Adrenal gland (tissue), 9 donors: ENCODE measurements at regions not wholly inside any gene's neighbourhood (a gene's known extent, or its start where the extent isn't known, plus 50 kb on each side); places are given as distances from the start of the nearest gene placed in this dataset.

ENCODE experiments used
- DNase-seq, 7 donors: peaks; one replicate each; pipeline ENCODE4 v3.0.0-alpha.2; 2019 to 2020
- H3K27ac ChIP-seq, 5 donors: fragments of 200-600 bp; sonication (generic) in 4 of 5; 1 replicate in 3 of 5; 2 replicates in 2 of 5; pipeline versions ENCODE4 v1.5.1 to v1.8.0; 2016 to 2020; ENCODE audit warnings: mild to moderate bottlenecking in 1 of 5
- H3K27me3 ChIP-seq: fragments of 200-600 bp; 2 replicates; pipeline ENCODE4 v1.8.0; 2021
- H3K36me3 ChIP-seq, 2 donors: fragments of 200-600 bp; replicated peaks in 1 of 2; 1 replicate in 1 of 2; 2 replicates in 1 of 2; pipeline versions ENCODE4 v1.5.1 to v1.8.0; 2018 to 2022
- H3K4me1 ChIP-seq, 2 donors: fragments of 200-600 bp; replicated peaks in 1 of 2; 1 replicate in 1 of 2; 2 replicates in 1 of 2; pipeline versions ENCODE4 v1.5.1 to v1.8.0; 2018 to 2021
- H3K4me3 ChIP-seq, 4 donors: fragments of 200-600 bp; sonication (generic) in 3 of 4; one replicate each; pipeline ENCODE4 v1.5.1; 2016 to 2018
- H3K9me3 ChIP-seq, 3 donors: fragments of 200-600 bp; sonication (generic) in 1 of 3; replicated peaks in 1 of 3; 1 replicate in 2 of 3; 2 replicates in 1 of 3; pipeline versions ENCODE4 v1.5.1 to v1.8.0; 2016 to 2021
- POLR2A ChIP-seq, 2 donors: fragments of 450-650 bp; IDR thresholded peaks; one replicate each; pipeline ENCODE4 v1.6.1; 2017; ENCODE audit warnings: antibody characterized with exemption in 2 of 2, mild to moderate bottlenecking in 2 of 2, moderate library complexity in 1 of 2
- WGBS, 4 donors: extraction: QIAGEN DNeasy Blood & Tissue Kit in 2 of 4; methylation state at CpG; one replicate each; pipeline versions ENCODE4 v1.1.5 to v1.1.7; 2013 to 2017; 5-methylcytosine and 5-hydroxymethylcytosine counted together
- intact Hi-C, 2 donors: fragments of 100-400 bp; cut with DNase I; formaldehyde crosslinking; loops; one replicate each; pipeline versions ENCODE4 v1.14.1 to v1.15.0; 2022 to 2023
- TF ChIP-seq, protein P1 (sequence below), 6 experiments: fragments of 450-650 bp in 4 of 6; fragments of 200-600 bp in 2 of 6; sonication (generic) in 1 of 6; IDR thresholded peaks; 1 replicate in 5 of 6; 2 replicates in 1 of 6; pipeline versions ENCODE4 v1.5.1 to v1.8.0; 2016 to 2021; ENCODE audit warnings: antibody characterized with exemption in 6 of 6, mild to moderate bottlenecking in 2 of 6, moderate library complexity in 1 of 6
- donor health status: healthy with polysubstance abuse.
- donor health status: Bipolar disorder and iron deficiency.
- donor health status: DM: yes; HTN: yes; CAD: no.
- donor health status: DM: no; HTN: no; CAD: no.
- donor health status: DM: no; HTN: no; CAD: no.

DNA sequence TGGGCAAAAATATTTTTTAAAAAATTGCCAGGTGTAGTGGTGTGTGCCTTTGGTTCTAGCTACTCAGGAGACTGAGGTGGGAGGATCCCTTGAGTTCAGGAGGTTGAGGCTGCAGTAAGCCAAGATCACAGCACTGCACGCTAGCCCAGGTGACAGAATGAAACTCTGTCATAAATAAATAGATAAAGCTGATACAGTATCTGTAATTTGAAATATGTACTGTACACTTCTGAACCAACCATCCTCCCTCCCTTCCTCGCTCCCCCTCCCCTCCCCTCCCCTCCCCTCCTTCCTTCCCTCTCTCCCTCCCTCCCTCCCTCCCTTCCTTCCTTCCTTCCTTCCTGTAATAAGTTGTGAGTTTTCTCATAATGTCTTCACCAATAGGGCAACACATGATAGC lies 208.4 kb upstream of the RBFOX1 start:
- Histone ChIP-seq H3K9me3 (no peaks in the 10 kb centered on the region), H3K4me3 (no peak overlapping the region), H3K4me1 (no peaks in the 10 kb centered on the region), H3K27ac (no peak overlapping the region), H3K36me3 (no peaks in the 10 kb centered on the region), H3K27me3 (no peaks in the 10 kb centered on the region)
- 56 to 77% (median 62%) methylated on average over 2 of the region's 2 CpGs for WGBS, 4 donors
- no peak for TF ChIP-seq POLR2A (IDR thresholded peaks at IDR 0.05)
- TF ChIP-seq, protein P1, sequence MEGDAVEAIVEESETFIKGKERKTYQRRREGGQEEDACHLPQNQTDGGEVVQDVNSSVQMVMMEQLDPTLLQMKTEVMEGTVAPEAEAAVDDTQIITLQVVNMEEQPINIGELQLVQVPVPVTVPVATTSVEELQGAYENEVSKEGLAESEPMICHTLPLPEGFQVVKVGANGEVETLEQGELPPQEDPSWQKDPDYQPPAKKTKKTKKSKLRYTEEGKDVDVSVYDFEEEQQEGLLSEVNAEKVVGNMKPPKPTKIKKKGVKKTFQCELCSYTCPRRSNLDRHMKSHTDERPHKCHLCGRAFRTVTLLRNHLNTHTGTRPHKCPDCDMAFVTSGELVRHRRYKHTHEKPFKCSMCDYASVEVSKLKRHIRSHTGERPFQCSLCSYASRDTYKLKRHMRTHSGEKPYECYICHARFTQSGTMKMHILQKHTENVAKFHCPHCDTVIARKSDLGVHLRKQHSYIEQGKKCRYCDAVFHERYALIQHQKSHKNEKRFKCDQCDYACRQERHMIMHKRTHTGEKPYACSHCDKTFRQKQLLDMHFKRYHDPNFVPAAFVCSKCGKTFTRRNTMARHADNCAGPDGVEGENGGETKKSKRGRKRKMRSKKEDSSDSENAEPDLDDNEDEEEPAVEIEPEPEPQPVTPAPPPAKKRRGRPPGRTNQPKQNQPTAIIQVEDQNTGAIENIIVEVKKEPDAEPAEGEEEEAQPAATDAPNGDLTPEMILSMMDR (IDR thresholded peaks at IDR 0.05): no peak
- intact Hi-C loops: no loop called here
- DNase-seq: no peak

- intact Hi-C loops: no loop called here
- H3K9me3 ChIP-seq: no peaks in the 10 kb centered on the region
- DNase-seq: no peak
- no peaks in the 10 kb centered on the region for H3K27me3 ChIP-seq
- H3K36me3 ChIP-seq: no peaks in the 10 kb centered on the region
- WGBS, 4 donors: 55 to 65% (median 61%) methylated on average over 3 of the region's 3 CpGs
- no peaks in the 10 kb centered on the region for H3K4me1 ChIP-seq
- no peak overlapping the region for H3K27ac ChIP-seq
- TF ChIP-seq POLR2A (IDR thresholded peaks at IDR 0.05): no peak
- TF ChIP-seq, protein P1 (IDR thresholded peaks at IDR 0.05): no peak
- H3K4me3 ChIP-seq: no peak overlapping the region
Observed at GRCh38 chr16:7116734-7117133, 215.9 kb upstream of the RBFOX1 start.

DNA sequence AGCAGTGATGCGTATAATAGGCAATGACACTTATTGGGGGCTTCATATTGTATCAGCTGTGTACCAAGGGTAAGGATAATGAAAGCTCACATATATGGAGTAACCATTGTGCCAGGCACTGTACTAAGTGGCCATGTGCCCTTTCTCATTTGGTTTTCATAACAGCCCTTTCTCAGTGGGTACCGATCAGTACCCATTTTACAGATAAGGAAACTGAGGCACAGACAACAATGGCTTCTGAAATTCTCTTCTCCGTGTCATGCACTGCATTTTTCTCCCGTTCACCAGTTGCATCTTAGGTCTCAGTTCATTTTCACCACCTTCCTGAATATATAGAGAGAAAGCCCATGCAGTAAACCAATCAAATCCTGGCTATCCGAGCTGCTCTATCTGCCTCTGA lies 216.7 kb upstream of the RBFOX1 start:
- WGBS, 4 donors: 73 to 83% (median 77%) methylated on average over 5 of the region's 5 CpGs
- Histone ChIP-seq H3K27me3 (no peaks in the 10 kb centered on the region), H3K4me3 (no peak overlapping the region), H3K4me1 (no peaks in the 10 kb centered on the region), H3K36me3 (no peaks in the 10 kb centered on the region), H3K27ac (no peak overlapping the region), H3K9me3 (no peaks in the 10 kb centered on the region)
- DNase-seq: no peak
- intact Hi-C loops: no loop called here
- no peak for TF ChIP-seq POLR2A (IDR thresholded peaks at IDR 0.05)
- TF ChIP-seq, protein P1 (IDR thresholded peaks at IDR 0.05): no peak

DNA sequence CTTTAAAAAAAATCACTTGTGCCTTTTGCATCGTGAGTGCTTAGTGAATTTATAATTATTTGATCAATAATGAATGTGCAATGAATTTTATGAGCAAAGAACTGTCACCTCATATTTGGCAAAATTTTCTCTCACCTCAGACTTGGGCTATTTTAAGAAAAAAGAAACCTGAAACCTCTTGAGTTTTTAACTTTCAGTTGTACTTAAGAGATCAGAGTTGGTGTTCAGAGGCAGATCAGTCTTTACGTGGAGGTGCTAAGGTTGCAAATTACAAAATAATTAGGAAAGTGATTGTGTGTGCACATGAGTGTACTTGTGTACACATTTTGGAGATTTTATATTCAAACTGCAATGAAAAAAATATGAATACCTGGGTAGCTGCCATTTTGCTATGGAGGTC lies 218.7 kb upstream of the RBFOX1 start:
- intact Hi-C loops: no loop called here
- no peak overlapping the region for H3K27ac ChIP-seq
- H3K4me1 ChIP-seq: no peaks in the 10 kb centered on the region
- TF ChIP-seq POLR2A (IDR thresholded peaks at IDR 0.05): no peak
- TF ChIP-seq, protein P1 (IDR thresholded peaks at IDR 0.05): no peak
- 73 to 85% (median 77%) methylated on average over 2 of the region's 2 CpGs for WGBS, 4 donors
- no peaks in the 10 kb centered on the region for H3K36me3 ChIP-seq
- H3K9me3 ChIP-seq: no peaks in the 10 kb centered on the region
- no peak overlapping the region for H3K4me3 ChIP-seq
- no peaks in the 10 kb centered on the region for H3K27me3 ChIP-seq
- DNase-seq: no peak
